Keratinocyte (primary cell): ENCODE measurements at regions not wholly inside any gene's neighbourhood (a gene's known extent, or its start where the extent isn't known, plus 50 kb on each side); places are given as distances from the start of the nearest gene placed in this dataset.

Experiments
- DNase-seq: peaks from one replicate; pipeline ENCODE4 v3.0.0-alpha.2; 2011; ENCODE audit warnings: low read depth, missing footprints, low spot score
- FAIRE-seq: peaks from 2 replicates; lab custom pipeline; 2011; peaks lifted over from hg19 to GRCh38; lab: Jason Lieb, UNC
- H2AFZ ChIP-seq: 2 replicates; pipeline ENCODE4 v1.6.0; 2012; ENCODE audit warnings: low read length, control low read depth, inconsistent platforms; ENCODE audit not compliant: control insufficient read depth
- H3K27ac ChIP-seq: 2 replicates; pipeline ENCODE4 v1.5.1; 2011; ENCODE audit warnings: low read length; ENCODE audit not compliant: control insufficient read depth, insufficient read depth
- H3K27me3 ChIP-seq: 3 replicates; pipeline ENCODE4 v1.6.0; 2011; ENCODE audit warnings: low read length; ENCODE audit not compliant: control insufficient read depth, insufficient read depth; ENCODE audit errors: extremely low read depth
- H3K36me3 ChIP-seq, 2 experiments: 2 replicates in 1 of 2; 3 replicates in 1 of 2; pipeline ENCODE4 v1.5.1; 2011; ENCODE audit warnings: low read length in 2 of 2, mild to moderate bottlenecking in 1 of 2; ENCODE audit not compliant: control insufficient read depth in 2 of 2, insufficient read depth in 2 of 2; ENCODE audit errors: extremely low read depth in 1 of 2
- H3K4me1 ChIP-seq: 3 replicates; pipeline ENCODE4 v1.5.1; 2011; ENCODE audit warnings: low read length; ENCODE audit not compliant: control insufficient read depth, insufficient read depth; ENCODE audit errors: extremely low read depth
- H3K4me2 ChIP-seq: 3 replicates; pipeline ENCODE4 v1.6.0; 2011; ENCODE audit warnings: low read depth, low read length; ENCODE audit not compliant: control insufficient read depth, insufficient read depth; ENCODE audit errors: extremely low read depth
- H3K4me3 ChIP-seq, 3 experiments: fragments of 200-600 bp in 1 of 3; sonication (generic) in 1 of 3; 2 replicates in 2 of 3; 3 replicates in 1 of 3; pipeline ENCODE4 v1.5.1; 2011 to 2016; ENCODE audit warnings: low read length in 3 of 3, mild to moderate bottlenecking in 3 of 3, control low read depth in 2 of 3, inconsistent platforms in 1 of 3, low read depth in 1 of 3, mixed read lengths in 1 of 3, mixed run types in 1 of 3, moderate library complexity in 1 of 3; ENCODE audit not compliant: control insufficient read depth in 2 of 3, insufficient read depth in 2 of 3; ENCODE audit errors: extremely low read depth in 1 of 3
- H3K79me2 ChIP-seq: 2 replicates; pipeline ENCODE4 v1.6.0; 2012; ENCODE audit warnings: low read length; ENCODE audit not compliant: control insufficient read depth, insufficient read depth
- H3K9ac ChIP-seq: 3 replicates; pipeline ENCODE4 v1.6.0; 2011; ENCODE audit warnings: low read length; ENCODE audit not compliant: control insufficient read depth, insufficient read depth; ENCODE audit errors: extremely low read depth
- H3K9me1 ChIP-seq: 3 replicates; pipeline ENCODE4 v1.6.0; 2011; ENCODE audit warnings: low read length; ENCODE audit not compliant: control insufficient read depth, insufficient read depth; ENCODE audit errors: extremely low read depth
- H3K9me3 ChIP-seq: 2 replicates; pipeline ENCODE4 v1.5.1; 2012; ENCODE audit warnings: low read depth, low read length; ENCODE audit not compliant: control insufficient read depth
- H4K20me1 ChIP-seq: 3 replicates; pipeline ENCODE4 v1.6.0; 2011; ENCODE audit warnings: low read length; ENCODE audit not compliant: control insufficient read depth, insufficient read depth; ENCODE audit errors: extremely low read depth
- CTCF ChIP-seq, 3 experiments: IDR thresholded peaks in 1 of 3; conservative IDR thresholded peaks in 1 of 3; optimal IDR thresholded peaks in 1 of 3; 2 replicates in 2 of 3; 3 replicates in 1 of 3; pipeline versions ENCODE3 to v1.5.1; 2011; ENCODE audit warnings: low read length in 3 of 3, mild to moderate bottlenecking in 3 of 3, moderate library complexity in 2 of 3, control low read depth in 1 of 3, inconsistent platforms in 1 of 3; ENCODE audit not compliant: insufficient read depth in 2 of 3; ENCODE audit errors: extremely low read depth in 1 of 3
- EZH2 ChIP-seq: IDR thresholded peaks from one replicate; pipeline ENCODE4 v1.6.1; 2012; ENCODE audit warnings: inconsistent platforms, mild to moderate bottlenecking, low read length, moderate library complexity
- dilution Hi-C: fragments of 300-500 bp; cut with MboI; formaldehyde crosslinking; loops from one replicate; pipeline ENCODE4 v1.7.0; 2020; ENCODE audit warnings: low sequenced_read_pairs; ENCODE audit not compliant: extremely low pct_ligation_motif_present

- no peak overlapping the region for H3K27ac ChIP-seq
- no peak overlapping the region for H3K9ac ChIP-seq
- no peak for FAIRE-seq
- TF ChIP-seq EZH2 (no peak), CTCF (optimal IDR thresholded peaks at IDR 0.05 in 1 of 3, IDR thresholded peaks at IDR 0.05 in 1 of 3, conservative IDR thresholded peaks at IDR 0.05 in 1 of 3; ENCODE audit: extremely low read depth in 1 of 3, insufficient read depth in 2 of 3, low read length in 3 of 3) (peak in 1 of 3 experiments; percentile 3)
- H3K79me2 ChIP-seq: no peaks in the 10 kb centered on the region
- no peak overlapping the region for H2AFZ ChIP-seq
- no peak for DNase-seq
- H3K4me1 ChIP-seq: no peaks in the 10 kb centered on the region
- dilution Hi-C loops: no loop called here
- no peaks in the 10 kb centered on the region for H4K20me1 ChIP-seq
- H3K27me3 ChIP-seq: no peaks in the 10 kb centered on the region
- H3K36me3 ChIP-seq: no peaks in the 10 kb centered on the region
- H3K9me1 ChIP-seq: no peaks in the 10 kb centered on the region
- no peak overlapping the region for H3K4me2 ChIP-seq
- H3K9me3 ChIP-seq: no peaks in the 10 kb centered on the region
- H3K4me3 ChIP-seq: no peak overlapping the region
Observed at GRCh38 chr5:159531554-159532105, 201.3 kb upstream of the IL12B start.

- dilution Hi-C loops: no loop called here
- Histone ChIP-seq H3K9ac (no peak overlapping the region), H3K79me2 (no peaks in the 10 kb centered on the region), H3K9me1 (no peaks in the 10 kb centered on the region), H4K20me1 (no peaks in the 10 kb centered on the region), H3K27me3 (no peaks in the 10 kb centered on the region), H3K36me3 (no peaks in the 10 kb centered on the region), H3K4me1 (no peaks in the 10 kb centered on the region), H3K4me2 (no peak overlapping the region), H3K9me3 (no peaks in the 10 kb centered on the region), H2AFZ (no peak overlapping the region), H3K27ac (no peak overlapping the region), H3K4me3 (no peak overlapping the region)
- TF ChIP-seq EZH2 (no peak), CTCF (optimal IDR thresholded peaks at IDR 0.05 in 1 of 3, IDR thresholded peaks at IDR 0.05 in 1 of 3, conservative IDR thresholded peaks at IDR 0.05 in 1 of 3; ENCODE audit: extremely low read depth in 1 of 3, insufficient read depth in 2 of 3, low read length in 3 of 3) (no peak)
- DNase-seq (no peak), FAIRE-seq (no peak)
Observed at GRCh38 chr5:159533197-159533596, 202.9 kb upstream of the IL12B start.
